WTC11 (cell line): ENCODE measurements at regions not wholly inside any gene's neighbourhood (a gene's known extent, or its start where the extent isn't known, plus 50 kb on each side); places are given as distances from the start of the nearest gene placed in this dataset.

Experiments used
- ATAC-seq: fragments of 200-7000 bp; cut with Tn5 transposase; 2 replicates; pipeline ENCODE4 v1.10.0; 2021; ENCODE audit warnings: mild to moderate bottlenecking, moderate library complexity
- CTCF ChIA-PET: fragments of 300-600 bp; sonication (Branson Sonifier 250); formaldehyde crosslinking; loops from one replicate; lab custom pipeline; 2021; ENCODE audit warnings: antibody characterized with exemption; lab: Charles Lee
- POLR2A ChIA-PET: fragments of 350-600 bp; sonication (Branson Sonifier 250); formaldehyde crosslinking; loops from one replicate; lab custom pipeline; 2021; ENCODE audit warnings: antibody characterized with exemption; lab: Charles Lee
- DNase-seq: peaks from one replicate; pipeline ENCODE4 v3.0.0; 2021; ENCODE audit warnings: low spot score
- H3K27ac Mint-ChIP-seq: 2 replicates; pipeline ENCODE4 v1.8.0; 2021; ENCODE audit warnings: mixed read lengths
- H3K27me3 Mint-ChIP-seq: 2 replicates; pipeline ENCODE4 v1.8.0; 2021; ENCODE audit warnings: low read depth, mild to moderate bottlenecking, moderate library complexity, mixed read lengths
- H3K36me3 Mint-ChIP-seq: 2 replicates; pipeline ENCODE4 v1.8.0; 2021; ENCODE audit warnings: mixed read lengths
- H3K4me1 Mint-ChIP-seq: 2 replicates; pipeline ENCODE4 v1.8.0; 2022; ENCODE audit warnings: mixed read lengths
- H3K4me3 Mint-ChIP-seq: 2 replicates; pipeline ENCODE4 v1.8.0; 2021; ENCODE audit warnings: mild to moderate bottlenecking, moderate library complexity, mixed read lengths
- H3K9me3 Mint-ChIP-seq: 2 replicates; pipeline ENCODE4 v1.8.0; 2021; ENCODE audit warnings: mixed read lengths
- AFF4 ChIP-seq: sonication (generic); formaldehyde crosslinking; IDR thresholded peaks from 2 replicates; pipeline ENCODE4 v1.8.1; 2023; ENCODE audit warnings: mild to moderate bottlenecking, missing genetic modification reagents, borderline replicate concordance
- ATF1 ChIP-seq: sonication (generic); formaldehyde crosslinking; IDR thresholded peaks from 2 replicates; pipeline ENCODE4 v1.8.1; 2023; ENCODE audit warnings: mild to moderate bottlenecking, moderate library complexity, missing genetic modification reagents
- CBFB ChIP-seq: sonication (generic); formaldehyde crosslinking; IDR thresholded peaks from 2 replicates; pipeline ENCODE4 v1.8.1; 2022; ENCODE audit warnings: mild to moderate bottlenecking, low read depth, missing genetic modification reagents
- E2F5 ChIP-seq: sonication (generic); formaldehyde crosslinking; IDR thresholded peaks from 2 replicates; pipeline ENCODE4 v1.8.1; 2022; ENCODE audit warnings: mild to moderate bottlenecking, moderate library complexity, missing genetic modification reagents
- ESRRA ChIP-seq: sonication (generic); formaldehyde crosslinking; IDR thresholded peaks from 2 replicates; pipeline ENCODE4 v1.8.1; 2022; ENCODE audit warnings: mild to moderate bottlenecking, missing genetic modification reagents, borderline replicate concordance
- GABPB1 ChIP-seq: sonication (generic); formaldehyde crosslinking; IDR thresholded peaks from 2 replicates; pipeline ENCODE4 v1.8.1; 2023; ENCODE audit warnings: mild to moderate bottlenecking, missing genetic modification reagents
- IRF1 ChIP-seq: sonication (generic); formaldehyde crosslinking; IDR thresholded peaks from 2 replicates; pipeline ENCODE4 v1.8.0; 2023; ENCODE audit warnings: missing genetic modification reagents
- MYBL2 ChIP-seq: sonication (generic); formaldehyde crosslinking; IDR thresholded peaks from 2 replicates; pipeline ENCODE4 v1.8.1; 2023; ENCODE audit warnings: mild to moderate bottlenecking, moderate library complexity, missing genetic modification reagents
- NFYB ChIP-seq: sonication (generic); formaldehyde crosslinking; conservative IDR thresholded peaks from 2 replicates; pipeline ENCODE4 v1.8.0; 2022; ENCODE audit warnings: low read depth, missing genetic modification reagents
- RORB ChIP-seq: fragments of 250-450 bp; sonication (Bioruptor Pico); IDR thresholded peaks from 2 replicates; pipeline ENCODE4 v1.9.0; 2021; ENCODE audit warnings: mild to moderate bottlenecking
- TEAD1 ChIP-seq: sonication (generic); formaldehyde crosslinking; IDR thresholded peaks from 2 replicates; pipeline ENCODE4 v1.8.0; 2022; ENCODE audit warnings: mild to moderate bottlenecking, missing genetic modification reagents
- TEAD4 ChIP-seq: sonication (generic); formaldehyde crosslinking; IDR thresholded peaks from 2 replicates; pipeline ENCODE4 v1.8.0; 2022; ENCODE audit warnings: mild to moderate bottlenecking, missing genetic modification reagents
- ZNF425 ChIP-seq: fragments of 250-450 bp; sonication (Bioruptor Pico); conservative IDR thresholded peaks from 2 replicates; pipeline ENCODE4 v1.9.0; 2021; ENCODE audit warnings: mild to moderate bottlenecking
- TF ChIP-seq, protein P1 (sequence below): sonication (generic); formaldehyde crosslinking; IDR thresholded peaks from 2 replicates; pipeline ENCODE4 v1.8.1; 2023; ENCODE audit warnings: mild to moderate bottlenecking, missing genetic modification reagents
- TF ChIP-seq, protein P2 (sequence below): sonication (generic); formaldehyde crosslinking; IDR thresholded peaks from 2 replicates; pipeline ENCODE4 v1.8.1; 2022; ENCODE audit warnings: low read depth, missing genetic modification reagents, borderline replicate concordance
- TF ChIP-seq, protein P3 (sequence below): fragments of 250-450 bp; sonication (Bioruptor Pico); IDR thresholded peaks from 2 replicates; pipeline ENCODE4 v1.9.0; 2021; ENCODE audit warnings: moderate library complexity, mild to moderate bottlenecking, inconsistent platforms, borderline replicate concordance

GRCh38 chr16:86090461-86091170 lies 191.7 kb downstream of the IRF8 start (continued):
- no peak for TF ChIP-seq E2F5 (CRISPR knock-in tag)
- TF ChIP-seq RORB (CRISPR knock-in tag): no peak
- no peak for TF ChIP-seq ESRRA (CRISPR knock-in tag)
- TF ChIP-seq, all 79 proteins: peak for 0

DNA sequence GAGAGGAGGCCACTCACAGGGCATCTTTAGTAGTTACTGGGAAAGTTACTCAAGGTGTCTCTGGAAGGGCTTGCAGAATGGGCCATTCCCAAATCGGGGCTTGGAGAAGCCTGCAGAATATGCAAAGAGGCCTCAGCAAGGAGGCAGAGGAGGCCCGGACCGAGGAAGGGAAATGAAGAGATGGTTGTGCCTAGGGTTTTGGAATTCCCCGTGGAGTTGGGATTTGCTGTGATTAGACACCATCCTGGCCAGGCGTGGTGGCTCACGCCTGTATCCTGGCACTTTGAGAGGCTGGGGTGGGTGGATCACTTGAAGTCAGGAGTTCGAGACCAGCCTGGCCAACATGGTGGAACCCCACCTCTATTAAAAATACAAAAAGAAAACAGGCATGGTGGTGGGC lies 193.0 kb downstream of the IRF8 start:
- DNase-seq (no peak), ATAC-seq (no peak)
- TF ChIP-seq GABPB1 (CRISPR knock-in tag) (no peak), MYBL2 (no peak), ZNF425 (CRISPR knock-in tag) (no peak), TEAD1 (CRISPR knock-in tag) (no peak), CBFB (CRISPR knock-in tag) (no peak), IRF1 (no peak), NFYB (no peak), ATF1 (no peak), TEAD4 (CRISPR knock-in tag) (no peak), AFF4 (CRISPR knock-in tag) (no peak)
- TF ChIP-seq, protein P1, sequence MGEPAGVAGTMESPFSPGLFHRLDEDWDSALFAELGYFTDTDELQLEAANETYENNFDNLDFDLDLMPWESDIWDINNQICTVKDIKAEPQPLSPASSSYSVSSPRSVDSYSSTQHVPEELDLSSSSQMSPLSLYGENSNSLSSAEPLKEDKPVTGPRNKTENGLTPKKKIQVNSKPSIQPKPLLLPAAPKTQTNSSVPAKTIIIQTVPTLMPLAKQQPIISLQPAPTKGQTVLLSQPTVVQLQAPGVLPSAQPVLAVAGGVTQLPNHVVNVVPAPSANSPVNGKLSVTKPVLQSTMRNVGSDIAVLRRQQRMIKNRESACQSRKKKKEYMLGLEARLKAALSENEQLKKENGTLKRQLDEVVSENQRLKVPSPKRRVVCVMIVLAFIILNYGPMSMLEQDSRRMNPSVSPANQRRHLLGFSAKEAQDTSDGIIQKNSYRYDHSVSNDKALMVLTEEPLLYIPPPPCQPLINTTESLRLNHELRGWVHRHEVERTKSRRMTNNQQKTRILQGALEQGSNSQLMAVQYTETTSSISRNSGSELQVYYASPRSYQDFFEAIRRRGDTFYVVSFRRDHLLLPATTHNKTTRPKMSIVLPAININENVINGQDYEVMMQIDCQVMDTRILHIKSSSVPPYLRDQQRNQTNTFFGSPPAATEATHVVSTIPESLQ: no peak
- TF ChIP-seq, protein P2, sequence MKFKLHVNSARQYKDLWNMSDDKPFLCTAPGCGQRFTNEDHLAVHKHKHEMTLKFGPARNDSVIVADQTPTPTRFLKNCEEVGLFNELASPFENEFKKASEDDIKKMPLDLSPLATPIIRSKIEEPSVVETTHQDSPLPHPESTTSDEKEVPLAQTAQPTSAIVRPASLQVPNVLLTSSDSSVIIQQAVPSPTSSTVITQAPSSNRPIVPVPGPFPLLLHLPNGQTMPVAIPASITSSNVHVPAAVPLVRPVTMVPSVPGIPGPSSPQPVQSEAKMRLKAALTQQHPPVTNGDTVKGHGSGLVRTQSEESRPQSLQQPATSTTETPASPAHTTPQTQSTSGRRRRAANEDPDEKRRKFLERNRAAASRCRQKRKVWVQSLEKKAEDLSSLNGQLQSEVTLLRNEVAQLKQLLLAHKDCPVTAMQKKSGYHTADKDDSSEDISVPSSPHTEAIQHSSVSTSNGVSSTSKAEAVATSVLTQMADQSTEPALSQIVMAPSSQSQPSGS (CRISPR knock-in tag): no peak
- TF ChIP-seq, protein P3, sequence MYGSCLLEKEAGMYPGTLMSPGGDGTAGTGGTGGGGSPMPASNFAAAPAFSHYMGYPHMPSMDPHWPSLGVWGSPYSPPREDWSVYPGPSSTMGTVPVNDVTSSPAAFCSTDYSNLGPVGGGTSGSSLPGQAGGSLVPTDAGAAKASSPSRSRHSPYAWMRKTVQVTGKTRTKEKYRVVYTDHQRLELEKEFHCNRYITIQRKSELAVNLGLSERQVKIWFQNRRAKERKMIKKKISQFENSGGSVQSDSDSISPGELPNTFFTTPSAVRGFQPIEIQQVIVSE (CRISPR knock-in tag): no peak
- no peak overlapping the region for H3K27ac Mint-ChIP-seq
- H3K27me3 Mint-ChIP-seq: no peaks in the 10 kb centered on the region
- peaks cover 24% of the 10 kb centered on the region for H3K4me1 Mint-ChIP-seq
- H3K4me3 Mint-ChIP-seq: no peak overlapping the region
- ChIA-PET POLR2A (no interaction called here), CTCF (no interaction called here)
- H3K9me3 Mint-ChIP-seq: no peaks in the 10 kb centered on the region
- H3K36me3 Mint-ChIP-seq: no peaks in the 10 kb centered on the region
